Fibroblast of lung (primary cell): ENCODE measurements at regions not wholly inside any gene's neighbourhood (a gene's known extent, or its start where the extent isn't known, plus 50 kb on each side); places are given as distances from the start of the nearest gene placed in this dataset.

Experiments
- CTCF ChIP-seq, 2 donors: IDR thresholded peaks in 1 of 2; conservative IDR thresholded peaks in 1 of 2; 1 replicate in 1 of 2; 2 replicates in 1 of 2; pipeline ENCODE4 v1.5.1; 2011 to 2012; ENCODE audit warnings: low read length in 2 of 2, control low read depth in 1 of 2, inconsistent platforms in 1 of 2, low read depth in 1 of 2, mild to moderate bottlenecking in 1 of 2
- EZH2 ChIP-seq: IDR thresholded peaks from 2 replicates; pipeline ENCODE4 v1.5.1; 2012; ENCODE audit warnings: low read length, control low read depth, mild to moderate bottlenecking; ENCODE audit errors: missing control alignments

GRCh38 chr2:35298493-35298892, 1057.1 kb upstream of the CRIM1 start:
- TF ChIP-seq CTCF (conservative IDR thresholded peaks at IDR 0.05 in 1 of 2, IDR thresholded peaks at IDR 0.05 in 1 of 2; ENCODE audit: low read depth in 1 of 2, low read length in 2 of 2) = no peak
- no peak for TF ChIP-seq EZH2
